OCI-LY1 (cell line): ENCODE measurements at regions not wholly inside any gene's neighbourhood (a gene's known extent, or its start where the extent isn't known, plus 50 kb on each side); places are given as distances from the start of the nearest gene placed in this dataset.

Source experiments
- H2AFZ ChIP-seq: fragments of 200-600 bp; sonication (generic), shearing (Covaris generic); 2 replicates; pipeline ENCODE4 v1.6.0; 2014; ENCODE audit warnings: antibody characterized with exemption, mild to moderate bottlenecking, low read length
- H3F3A ChIP-seq: fragments of 200-600 bp; sonication (generic), shearing (Covaris generic); 2 replicates; pipeline ENCODE4 v1.6.0; 2014; ENCODE audit warnings: mild to moderate bottlenecking, antibody characterized with exemption, low read length, moderate library complexity; ENCODE audit not compliant: insufficient read depth
- H3K27ac ChIP-seq: fragments of 200-600 bp; sonication (generic); 2 replicates; pipeline ENCODE4 v1.5.1; 2014; ENCODE audit warnings: low read length, mixed run types, mild to moderate bottlenecking, low read depth; ENCODE audit not compliant: poor library complexity, severe bottlenecking
- H3K27me3 ChIP-seq: fragments of 200-600 bp; sonication (generic); 2 replicates; pipeline ENCODE4 v1.6.0; 2014; ENCODE audit warnings: antibody characterized with exemption, mild to moderate bottlenecking, low read length, moderate library complexity; ENCODE audit not compliant: insufficient read depth
- H3K36me3 ChIP-seq: fragments of 200-600 bp; sonication (generic); 2 replicates; pipeline ENCODE4 v1.6.1; 2014; ENCODE audit warnings: mild to moderate bottlenecking, antibody characterized with exemption, low read length, moderate library complexity, mixed read lengths; ENCODE audit not compliant: insufficient read depth
- H3K4me1 ChIP-seq: fragments of 200-600 bp; sonication (generic); 2 replicates; pipeline ENCODE4 v1.5.1; 2014; ENCODE audit warnings: mild to moderate bottlenecking, low read length, moderate library complexity; ENCODE audit not compliant: insufficient read depth, severe bottlenecking
- H3K4me2 ChIP-seq: fragments of 200-600 bp; sonication (generic), shearing (Covaris generic); 2 replicates; pipeline ENCODE4 v1.6.1; 2014; ENCODE audit warnings: low read length
- H3K4me3 ChIP-seq: fragments of 200-600 bp; sonication (generic); 2 replicates; pipeline ENCODE4 v1.5.1; 2014; ENCODE audit warnings: low read length, low read depth, mild to moderate bottlenecking, mixed read lengths; ENCODE audit not compliant: poor library complexity, severe bottlenecking
- H3K79me2 ChIP-seq: fragments of 200-600 bp; shearing (Covaris generic); 2 replicates; pipeline ENCODE4 v1.6.1; 2016; ENCODE audit warnings: mixed run types, low read length, mixed read lengths; ENCODE audit not compliant: insufficient read depth
- H3K9ac ChIP-seq: fragments of 200-600 bp; sonication (generic), shearing (Covaris generic); 2 replicates; pipeline ENCODE4 v1.6.1; 2014; ENCODE audit warnings: mild to moderate bottlenecking, low read length, mixed read lengths
- H3K9me2 ChIP-seq: fragments of 200-600 bp; sonication (generic), shearing (Covaris generic); 2 replicates; pipeline ENCODE4 v1.6.1; 2014; ENCODE audit warnings: low read depth, mild to moderate bottlenecking, low read length, mixed read lengths
- H3K9me3 ChIP-seq: fragments of 200-600 bp; shearing (Covaris generic); 2 replicates; pipeline ENCODE4 v1.6.1; 2014; ENCODE audit warnings: low read length, mixed read lengths
- H4K20me1 ChIP-seq: fragments of 200-600 bp; sonication (generic), shearing (Covaris generic); 2 replicates; pipeline ENCODE4 v1.6.0; 2016; ENCODE audit warnings: mild to moderate bottlenecking, low read length; ENCODE audit not compliant: insufficient read depth
- CTCF ChIP-seq: fragments of 200-600 bp; sonication (generic), shearing (Covaris generic); IDR thresholded peaks from 2 replicates; pipeline ENCODE4 v1.5.1; 2017; ENCODE audit warnings: mild to moderate bottlenecking, antibody characterized with exemption, low read length, moderate library complexity, mixed read lengths
- EZH2 ChIP-seq: fragments of 200-600 bp; sonication (generic), shearing (Covaris generic); IDR thresholded peaks from 2 replicates; pipeline ENCODE4 v1.8.0; 2017; ENCODE audit warnings: borderline replicate concordance, mixed run types, mild to moderate bottlenecking, antibody characterized with exemption, low read length, moderate library complexity, mixed read lengths

- no peak for TF ChIP-seq EZH2
- TF ChIP-seq CTCF = no peak
- no peaks in the 10 kb centered on the region for H3K79me2 ChIP-seq
- no peaks in the 10 kb centered on the region for H3K9me3 ChIP-seq
- H4K20me1 ChIP-seq = no peaks in the 10 kb centered on the region
- H3K4me2 ChIP-seq = no peak overlapping the region
- H3K9me2 ChIP-seq = no peaks in the 10 kb centered on the region
- no peaks in the 10 kb centered on the region for H3F3A ChIP-seq
- H3K4me1 ChIP-seq = no peaks in the 10 kb centered on the region
- no peaks in the 10 kb centered on the region for H3K36me3 ChIP-seq
- no peak overlapping the region for H3K9ac ChIP-seq
- H2AFZ ChIP-seq = no peak overlapping the region
- no peaks in the 10 kb centered on the region for H3K27me3 ChIP-seq
- no peak overlapping the region for H3K27ac ChIP-seq
- H3K4me3 ChIP-seq = no peak overlapping the region
Measured at GRCh38 chr6:998551-998950, 305.6 kb upstream of the EXOC2 start.

- Histone ChIP-seq H3K4me3 (no peak overlapping the region), H3K4me1 (no peaks in the 10 kb centered on the region), H3K9me2 (no peaks in the 10 kb centered on the region), H3K27me3 (no peaks in the 10 kb centered on the region), H3K79me2 (no peaks in the 10 kb centered on the region), H3F3A (no peaks in the 10 kb centered on the region), H3K36me3 (no peaks in the 10 kb centered on the region), H3K9ac (no peak overlapping the region), H3K9me3 (no peaks in the 10 kb centered on the region), H3K4me2 (no peak overlapping the region), H2AFZ (no peak overlapping the region), H4K20me1 (no peaks in the 10 kb centered on the region), H3K27ac (no peak overlapping the region)
- TF ChIP-seq CTCF = no peak
- no peak for TF ChIP-seq EZH2
Measured at GRCh38 chr6:996271-996852, 303.4 kb upstream of the EXOC2 start.

- no peak overlapping the region for H2AFZ ChIP-seq
- no peaks in the 10 kb centered on the region for H3K27me3 ChIP-seq
- TF ChIP-seq EZH2 (no peak), CTCF (no peak)
- no peaks in the 10 kb centered on the region for H4K20me1 ChIP-seq
- no peak overlapping the region for H3K4me2 ChIP-seq
- H3K4me1 ChIP-seq = no peaks in the 10 kb centered on the region
- no peaks in the 10 kb centered on the region for H3K9me2 ChIP-seq
- H3F3A ChIP-seq = no peaks in the 10 kb centered on the region
- no peak overlapping the region for H3K27ac ChIP-seq
- no peak overlapping the region for H3K9ac ChIP-seq
- no peaks in the 10 kb centered on the region for H3K9me3 ChIP-seq
- H3K36me3 ChIP-seq = no peaks in the 10 kb centered on the region
- H3K4me3 ChIP-seq = no peak overlapping the region
- H3K79me2 ChIP-seq = no peaks in the 10 kb centered on the region
Measured at GRCh38 chr6:991192-991591, 298.3 kb upstream of the EXOC2 start.
